Panc1 (cell line): ENCODE measurements at regions not wholly inside any gene's neighbourhood (a gene's known extent, or its start where the extent isn't known, plus 50 kb on each side); places are given as distances from the start of the nearest gene placed in this dataset.
"Not testable (repeated sequence)": the region's sequence is repeated elsewhere in the genome, so short reads cannot be mapped to it uniquely, and the experiment has no call there.

ENCODE experiments used
- CTCF ChIP-seq: fragments of 450-650 bp; IDR thresholded peaks from 2 replicates; pipeline ENCODE4 v1.5.1; 2017; ENCODE audit warnings: mild to moderate bottlenecking
- POLR2AphosphoS5 ChIP-seq: IDR thresholded peaks from 2 replicates; pipeline ENCODE4 v1.6.1; 2012; ENCODE audit warnings: mild to moderate bottlenecking, low read depth, low read length, moderate library complexity
- SIN3A ChIP-seq: IDR thresholded peaks from 2 replicates; pipeline ENCODE4 v1.6.1; 2012; ENCODE audit warnings: low read depth, mild to moderate bottlenecking, low read length, moderate library complexity, borderline replicate concordance; ENCODE audit not compliant: insufficient read depth

GRCh38 chr18:43987061-43987460 is 693.6 kb upstream of the SETBP1 start:
- TF ChIP-seq CTCF, SIN3A, POLR2AphosphoS5: not testable (repeated sequence)
